Endothelial cell of umbilical vein (primary cell): ENCODE measurements at regions not wholly inside any gene's neighbourhood (a gene's known extent, or its start where the extent isn't known, plus 50 kb on each side); places are given as distances from the start of the nearest gene placed in this dataset.

Source experiments
- BruUV-seq: library from RNA; stranded (reverse); fragments of 400-500 nt; replicated peaks from 2 replicates; lab custom pipeline; 2021; lab: Mats Ljungman, UMichigan
- CTCF ChIA-PET: fragments of 300-600, 350-600 bp; sonication (Branson Sonifier 250); formaldehyde crosslinking; loops from one replicate; lab custom pipeline; 2021; ENCODE audit warnings: antibody characterized with exemption, inconsistent platforms; lab: Charles Lee
- POLR2A ChIA-PET: fragments of 300-600, 350-600 bp; sonication (Branson Sonifier 250); formaldehyde crosslinking; loops from one replicate; lab custom pipeline; 2021; ENCODE audit warnings: antibody characterized with exemption, inconsistent platforms; lab: Charles Lee
- DNase-seq: peaks from one replicate; pipeline ENCODE4 v3.0.0-alpha.2; 2011; ENCODE audit warnings: low read depth, low spot score
- FAIRE-seq: peaks from 2 replicates; lab custom pipeline; 2011; peaks lifted over from hg19 to GRCh38; lab: Jason Lieb, UNC
- H2AFZ ChIP-seq: 2 replicates; pipeline ENCODE4 v1.6.0; 2012; ENCODE audit warnings: low read depth, low read length, control low read depth, inconsistent platforms
- H3K27ac ChIP-seq: 2 replicates; pipeline ENCODE4 v1.5.1; 2011; ENCODE audit warnings: low read depth, mild to moderate bottlenecking, control low read depth, low read length, moderate library complexity; ENCODE audit not compliant: insufficient read depth
- H3K27me3 ChIP-seq, 2 experiments: 2 replicates each; pipeline versions ENCODE4 v1.6.0 to v1.6.1; 2011; ENCODE audit warnings: low read length in 2 of 2, mixed read lengths in 1 of 2; ENCODE audit not compliant: control insufficient read depth in 2 of 2, insufficient read depth in 2 of 2
- H3K36me3 ChIP-seq, 2 experiments: 2 replicates in 1 of 2; 3 replicates in 1 of 2; pipeline ENCODE4 v1.5.1; 2011; ENCODE audit warnings: low read length in 2 of 2, mild to moderate bottlenecking in 1 of 2, moderate library complexity in 1 of 2; ENCODE audit not compliant: control insufficient read depth in 2 of 2, insufficient read depth in 2 of 2; ENCODE audit errors: extremely low read depth in 1 of 2
- H3K4me1 ChIP-seq: 3 replicates; pipeline ENCODE4 v1.5.1; 2011; ENCODE audit warnings: mild to moderate bottlenecking, low read length; ENCODE audit not compliant: control insufficient read depth, insufficient read depth; ENCODE audit errors: extremely low read depth
- H3K4me2 ChIP-seq: 2 replicates; pipeline ENCODE4 v1.6.1; 2011; ENCODE audit warnings: low read length, control low read depth, mixed read lengths; ENCODE audit not compliant: insufficient read depth
- H3K4me3 ChIP-seq, 3 experiments: fragments of 200-600 bp in 1 of 3; sonication (generic), shearing (Covaris generic) in 1 of 3; replicated peaks in 1 of 3; 2 replicates each; pipeline ENCODE4 v1.5.1; 2011 to 2016; ENCODE audit warnings: control low read depth in 3 of 3, low read length in 3 of 3, mild to moderate bottlenecking in 2 of 3, inconsistent platforms in 1 of 3, low read depth in 1 of 3, moderate library complexity in 1 of 3; ENCODE audit not compliant: insufficient read depth in 1 of 3
- H3K79me2 ChIP-seq: 2 replicates; pipeline ENCODE4 v1.6.0; 2012; ENCODE audit warnings: low read length, inconsistent platforms; ENCODE audit not compliant: control insufficient read depth, insufficient read depth
- H3K9ac ChIP-seq: replicated peaks from 2 replicates; pipeline ENCODE3; 2011; ENCODE audit warnings: low read length, control low read depth; ENCODE audit not compliant: insufficient read depth; ENCODE audit errors: extremely low read depth
- H3K9me1 ChIP-seq: replicated peaks from 3 replicates; pipeline ENCODE4 v1.6.0; 2011; ENCODE audit warnings: mild to moderate bottlenecking, low read length; ENCODE audit not compliant: control insufficient read depth, insufficient read depth; ENCODE audit errors: extremely low read depth
- H3K9me3 ChIP-seq: replicated peaks from 2 replicates; pipeline ENCODE4 v1.5.1; 2012; ENCODE audit warnings: low read length, inconsistent platforms; ENCODE audit not compliant: control insufficient read depth, insufficient read depth
- H4K20me1 ChIP-seq: replicated peaks from 2 replicates; pipeline ENCODE3; 2011; ENCODE audit warnings: mild to moderate bottlenecking, low read length; ENCODE audit not compliant: control insufficient read depth, insufficient read depth; ENCODE audit errors: extremely low read depth
- CTCF ChIP-seq, 2 donors: IDR thresholded peaks; 1 replicate in 1 of 2; 2 replicates in 1 of 2; pipeline ENCODE4 v1.5.1; 2011; ENCODE audit warnings: low read length in 2 of 2, mild to moderate bottlenecking in 2 of 2, moderate library complexity in 2 of 2, control low read depth in 1 of 2, inconsistent platforms in 1 of 2, low read depth in 1 of 2; ENCODE audit not compliant: insufficient read depth in 1 of 2; ENCODE audit errors: extremely low read depth in 1 of 2
- EZH2 ChIP-seq: IDR thresholded peaks from 2 replicates; pipeline ENCODE4 v1.6.1; 2012; ENCODE audit warnings: borderline replicate concordance, low read depth, mild to moderate bottlenecking, moderate library complexity, low read length, inconsistent platforms; ENCODE audit not compliant: severe bottlenecking
- FOS ChIP-seq: IDR thresholded peaks from 2 replicates; pipeline ENCODE4 v1.6.1; 2011; ENCODE audit warnings: mild to moderate bottlenecking, low read length, moderate library complexity, borderline replicate concordance; ENCODE audit not compliant: insufficient read depth
- GATA2 ChIP-seq: IDR thresholded peaks from 2 replicates; pipeline ENCODE4 v1.7.0; 2011; ENCODE audit warnings: low read depth, mild to moderate bottlenecking, moderate library complexity, mixed read lengths, low read length; ENCODE audit not compliant: insufficient read length, insufficient read depth
- JUN ChIP-seq: IDR thresholded peaks from 2 replicates; pipeline ENCODE4 v1.6.1; 2011; ENCODE audit warnings: borderline replicate concordance, low read depth; ENCODE audit not compliant: insufficient read length, insufficient read depth
- MYC ChIP-seq: IDR thresholded peaks from one replicate; pipeline ENCODE4 v1.6.1; 2011; ENCODE audit warnings: mild to moderate bottlenecking, low read depth, low read length
- POLR2A ChIP-seq: IDR thresholded peaks from 2 replicates; pipeline ENCODE4 v1.6.1; 2012; ENCODE audit warnings: low read depth, mild to moderate bottlenecking, control low read depth, low read length
- POLR2AphosphoS5 ChIP-seq: IDR thresholded peaks from 2 replicates; pipeline ENCODE4 v1.6.1; 2012; ENCODE audit warnings: low read depth, mild to moderate bottlenecking, control low read depth, low read length, moderate library complexity; ENCODE audit not compliant: insufficient read depth
- dilution Hi-C: fragments of 300-500 bp; cut with MboI; formaldehyde crosslinking; loops from one replicate; pipeline ENCODE4 v1.15.0; 2019; ENCODE audit warnings: low sequenced_read_pairs; ENCODE audit not compliant: extremely low pct_ligation_motif_present
- intact Hi-C: fragments of 100-400 bp; cut with micrococcal nuclease; formaldehyde crosslinking; loops from one replicate; pipeline ENCODE4 v1.10.0; 2022
- TF ChIP-seq, protein P1 (sequence below): IDR thresholded peaks from 2 replicates; pipeline ENCODE4 v1.6.1; 2011; ENCODE audit not compliant: insufficient read depth, insufficient read length

- H3K9me3 ChIP-seq, result no peaks in the 10 kb centered on the region
- no peak for TF ChIP-seq POLR2AphosphoS5
- no peak for TF ChIP-seq JUN
- TF ChIP-seq CTCF (IDR thresholded peaks at IDR 0.05; ENCODE audit: extremely low read depth in 1 of 2, insufficient read depth in 1 of 2, low read depth in 1 of 2, low read length in 2 of 2), result no peak
- TF ChIP-seq FOS, result no peak
- TF ChIP-seq MYC, result no peak
- no peak for TF ChIP-seq GATA2
- no peak for TF ChIP-seq POLR2A
- TF ChIP-seq, protein P1, sequence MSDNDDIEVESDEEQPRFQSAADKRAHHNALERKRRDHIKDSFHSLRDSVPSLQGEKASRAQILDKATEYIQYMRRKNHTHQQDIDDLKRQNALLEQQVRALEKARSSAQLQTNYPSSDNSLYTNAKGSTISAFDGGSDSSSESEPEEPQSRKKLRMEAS, result no peak
- TF ChIP-seq EZH2, result no peak
- H3K27ac ChIP-seq, result no peak overlapping the region
- intact Hi-C loops (no loop called here), dilution Hi-C loops (no loop called here)
- H2AFZ ChIP-seq, result no peak overlapping the region
- no peak overlapping the region for H3K4me2 ChIP-seq
- no peaks in the 10 kb centered on the region for H3K4me1 ChIP-seq
- H3K79me2 ChIP-seq, result no peaks in the 10 kb centered on the region
- no peak overlapping the region for H3K9ac ChIP-seq
- ChIA-PET CTCF (no interaction called here), POLR2A (no interaction called here)
- FAIRE-seq, result no peak
- no TSS peak for BruUV-seq
- no peak overlapping the region for H3K4me3 ChIP-seq
- no peaks in the 10 kb centered on the region for H3K27me3 ChIP-seq
- DNase-seq, result no peak
- H3K9me1 ChIP-seq, result no peaks in the 10 kb centered on the region
- no peaks in the 10 kb centered on the region for H4K20me1 ChIP-seq
- H3K36me3 ChIP-seq, result no peaks in the 10 kb centered on the region
Observed at GRCh38 chr5:63310644-63311043, 651.6 kb downstream of the HTR1A start.
